ENCODE measurements at regions not wholly inside any gene's neighbourhood (a gene's known extent, or its start where the extent isn't known, plus 50 kb on each side); places are given as distances from the start of the nearest gene placed in this dataset.

- no peak for DNase-seq
Measured at GRCh38 chr3:148034353-148034752, 625.2 kb downstream of the ZIC1 start.

- no peak for DNase-seq
Measured at GRCh38 chr3:148036331-148036876, 627.2 kb downstream of the ZIC1 start.

- no peak for DNase-seq
Measured at GRCh38 chr3:148042663-148043445, 633.7 kb downstream of the ZIC1 start.

GRCh38 chr3:148044151-148044550, 635.0 kb downstream of the ZIC1 start:
- DNase-seq, result no peak

- no peak for DNase-seq
Measured at GRCh38 chr3:148054999-148055398, 642.7 kb upstream of the AGTR1 start.

GRCh38 chr3:148062590-148062989, 635.1 kb upstream of the AGTR1 start:
- DNase-seq, result no peak

- no peak for DNase-seq
Measured at GRCh38 chr3:148066802-148067201, 630.9 kb upstream of the AGTR1 start.

- no peak for DNase-seq
Measured at GRCh38 chr3:148068466-148068865, 629.2 kb upstream of the AGTR1 start.

- no peak for DNase-seq
Measured at GRCh38 chr3:148070041-148070440, 627.7 kb upstream of the AGTR1 start.

- DNase-seq, result no peak
Measured at GRCh38 chr3:148073721-148074456, 623.8 kb upstream of the AGTR1 start.

GRCh38 chr3:148074946-148075345, 622.8 kb upstream of the AGTR1 start:
- DNase-seq, result no peak

GRCh38 chr3:148075771-148076716, 621.7 kb upstream of the AGTR1 start:
- peak; percentile 64 for DNase-seq

GRCh38 chr3:148077318-148077923, 620.3 kb upstream of the AGTR1 start:
- DNase-seq, result no peak

GRCh38 chr3:148077965-148078364, 619.7 kb upstream of the AGTR1 start:
- DNase-seq, result no peak

- no peak for DNase-seq
Measured at GRCh38 chr3:148078658-148079057, 619.0 kb upstream of the AGTR1 start.

- peak; percentile 59 for DNase-seq
Measured at GRCh38 chr3:148079370-148079769, 618.3 kb upstream of the AGTR1 start.

GRCh38 chr3:148081926-148082325, 615.8 kb upstream of the AGTR1 start:
- no peak for DNase-seq

GRCh38 chr3:148082506-148083280, 615.0 kb upstream of the AGTR1 start:
- no peak for DNase-seq

GRCh38 chr3:148083526-148084182, 614.0 kb upstream of the AGTR1 start:
- peak; percentile 61 for DNase-seq

GRCh38 chr3:148084931-148085330, 612.8 kb upstream of the AGTR1 start:
- no peak for DNase-seq

Measured in retina (tissue), 1 donor.